Activated CD4-positive, alpha-beta T cell treated with anti-CD3 and anti-CD28 coated beads for 36 hours (primary cell): ENCODE measurements at regions not wholly inside any gene's neighbourhood (a gene's known extent, or its start where the extent isn't known, plus 50 kb on each side); places are given as distances from the start of the nearest gene placed in this dataset.

Experiments used
- ATAC-seq: fragments of 200-7000 bp; cut with Tn5 transposase; one replicate; pipeline ENCODE4 v1.10.0; 2021; ENCODE audit warnings: mild to moderate bottlenecking, moderate library complexity
- CTCF ChIA-PET: fragments of 350-600 bp; sonication (Branson Sonifier 250); formaldehyde crosslinking; loops from one replicate; lab custom pipeline; 2021; ENCODE audit warnings: antibody characterized with exemption; lab: Charles Lee
- POLR2A ChIA-PET: fragments of 350-600 bp; sonication (Branson Sonifier 250); formaldehyde crosslinking; loops from one replicate; lab custom pipeline; 2021; ENCODE audit warnings: antibody characterized with exemption, inconsistent platforms; lab: Charles Lee
- DNase-seq: peaks from one replicate; pipeline ENCODE4 v3.0.0-alpha.2; 2020
- H3K27ac Mint-ChIP-seq: one replicate; pipeline ENCODE4 v1.8.0; 2021; ENCODE audit warnings: mixed read lengths
- H3K27me3 Mint-ChIP-seq: one replicate; pipeline ENCODE4 v1.8.0; 2021; ENCODE audit warnings: mixed read lengths
- H3K36me3 Mint-ChIP-seq: one replicate; pipeline ENCODE4 v1.8.0; 2021; ENCODE audit warnings: low read depth, mixed read lengths
- H3K4me1 Mint-ChIP-seq: one replicate; pipeline ENCODE4 v1.8.0; 2021; ENCODE audit warnings: mixed read lengths
- H3K4me3 Mint-ChIP-seq: one replicate; pipeline ENCODE4 v1.8.0; 2021; ENCODE audit warnings: mild to moderate bottlenecking, moderate library complexity, mixed read lengths
- H3K9me3 Mint-ChIP-seq: one replicate; pipeline ENCODE4 v1.8.0; 2021; ENCODE audit warnings: low read depth, mixed read lengths
- intact Hi-C, 2 experiments: fragments of 100-400 bp; cut with DNase I in 1 of 2; cut with micrococcal nuclease in 1 of 2; formaldehyde crosslinking; loops; one replicate each; pipeline versions ENCODE4 v1.14.2 to v1.15.1; 2022 to 2024; cut with DNase I, micrococcal nuclease

GRCh38 chr9:19732441-19732951 is 56.3 kb downstream of the SLC24A2 start:
- CTCF ChIA-PET: no interaction called here
- Mint-ChIP-seq H3K27ac (no peak overlapping the region), H3K36me3 (no peaks in the 10 kb centered on the region), H3K27me3 (peaks cover 8% of the 10 kb centered on the region), H3K4me1 (no peaks in the 10 kb centered on the region), H3K4me3 (no peak overlapping the region), H3K9me3 (no peaks in the 10 kb centered on the region)
- POLR2A ChIA-PET: no interaction called here
- DNase-seq (no peak), ATAC-seq (no peak)
- intact Hi-C loops: no loop called here

GRCh38 chr9:19728101-19728500 is 60.7 kb downstream of the SLC24A2 start:
- H3K4me1 Mint-ChIP-seq: no peaks in the 10 kb centered on the region
- no peak for DNase-seq
- ATAC-seq: no peak
- ChIA-PET CTCF (no interaction called here), POLR2A (no interaction called here)
- peaks cover 2% of the 10 kb centered on the region for H3K27me3 Mint-ChIP-seq
- H3K4me3 Mint-ChIP-seq: no peak overlapping the region
- intact Hi-C loops: no loop called here
- H3K9me3 Mint-ChIP-seq: no peaks in the 10 kb centered on the region
- no peak overlapping the region for H3K27ac Mint-ChIP-seq
- H3K36me3 Mint-ChIP-seq: no peaks in the 10 kb centered on the region

GRCh38 chr9:19725970-19726369 is 62.9 kb downstream of the SLC24A2 start:
- ChIA-PET CTCF (no interaction called here), POLR2A (no interaction called here)
- ATAC-seq: no peak
- Mint-ChIP-seq H3K27me3 (peaks cover 2% of the 10 kb centered on the region), H3K36me3 (no peaks in the 10 kb centered on the region), H3K27ac (no peak overlapping the region), H3K4me3 (no peak overlapping the region), H3K9me3 (no peaks in the 10 kb centered on the region), H3K4me1 (no peaks in the 10 kb centered on the region)
- no peak for DNase-seq
- intact Hi-C loops: no loop called here

- ATAC-seq (no peak), DNase-seq (no peak)
- no peaks in the 10 kb centered on the region for H3K36me3 Mint-ChIP-seq
- no peaks in the 10 kb centered on the region for H3K9me3 Mint-ChIP-seq
- peaks cover 4% of the 10 kb centered on the region for H3K27me3 Mint-ChIP-seq
- intact Hi-C loops: no loop called here
- H3K4me3 Mint-ChIP-seq: no peak overlapping the region
- ChIA-PET CTCF (interaction anchor here (0.7 kb wide), 1 partner anchor 255 kb away, joined by 5 read pairs; no protein-coding TSS in a partner anchor), POLR2A (no interaction called here)
- no peak overlapping the region for H3K27ac Mint-ChIP-seq
- no peaks in the 10 kb centered on the region for H3K4me1 Mint-ChIP-seq
Observed at GRCh38 chr9:19720377-19720776, 68.5 kb downstream of the SLC24A2 start.

GRCh38 chr9:19703702-19704101 is 85.1 kb downstream of the SLC24A2 start:
- no peaks in the 10 kb centered on the region for H3K4me1 Mint-ChIP-seq
- DNase-seq: no peak
- POLR2A ChIA-PET: no interaction called here
- peaks cover 5% of the 10 kb centered on the region for H3K27me3 Mint-ChIP-seq
- H3K9me3 Mint-ChIP-seq: no peaks in the 10 kb centered on the region
- CTCF ChIA-PET: no interaction called here
- ATAC-seq: no peak
- no peaks in the 10 kb centered on the region for H3K36me3 Mint-ChIP-seq
- no peak overlapping the region for H3K4me3 Mint-ChIP-seq
- no peak overlapping the region for H3K27ac Mint-ChIP-seq
- intact Hi-C loops: no loop called here

GRCh38 chr9:19701991-19702390 is 86.8 kb downstream of the SLC24A2 start:
- Mint-ChIP-seq H3K27ac (no peak overlapping the region), H3K4me1 (no peaks in the 10 kb centered on the region), H3K36me3 (no peaks in the 10 kb centered on the region), H3K27me3 (peaks cover 6% of the 10 kb centered on the region), H3K9me3 (no peaks in the 10 kb centered on the region), H3K4me3 (no peak overlapping the region)
- POLR2A ChIA-PET: no interaction called here
- DNase-seq (no peak), ATAC-seq (no peak)
- intact Hi-C loops: no loop called here
- CTCF ChIA-PET: interaction anchor here (0.7 kb wide), 1 partner anchor 412 kb away, joined by 3 read pairs; no protein-coding TSS in a partner anchor

GRCh38 chr9:19701274-19701673 is 87.6 kb downstream of the SLC24A2 start:
- ATAC-seq (no peak), DNase-seq (no peak)
- Mint-ChIP-seq H3K27me3 (peaks cover 6% of the 10 kb centered on the region), H3K4me1 (no peaks in the 10 kb centered on the region), H3K4me3 (no peak overlapping the region), H3K9me3 (no peaks in the 10 kb centered on the region), H3K27ac (no peak overlapping the region), H3K36me3 (no peaks in the 10 kb centered on the region)
- CTCF ChIA-PET: no interaction called here
- POLR2A ChIA-PET: no interaction called here
- intact Hi-C loops: no loop called here

- H3K9me3 Mint-ChIP-seq: no peaks in the 10 kb centered on the region
- no peaks in the 10 kb centered on the region for H3K4me1 Mint-ChIP-seq
- peaks cover 6% of the 10 kb centered on the region for H3K27me3 Mint-ChIP-seq
- DNase-seq: no peak
- no peaks in the 10 kb centered on the region for H3K36me3 Mint-ChIP-seq
- no peak overlapping the region for H3K27ac Mint-ChIP-seq
- ATAC-seq: no peak
- ChIA-PET POLR2A (no interaction called here), CTCF (no interaction called here)
- intact Hi-C loops: no loop called here
- H3K4me3 Mint-ChIP-seq: no peak overlapping the region
Observed at GRCh38 chr9:19700699-19701098, 88.1 kb downstream of the SLC24A2 start.

- no peak for ATAC-seq
- ChIA-PET CTCF (interaction anchor here (0.7 kb wide), 1 partner anchor 171 kb away, joined by 3 read pairs; no protein-coding TSS in a partner anchor), POLR2A (no interaction called here)
- Mint-ChIP-seq H3K9me3 (no peaks in the 10 kb centered on the region), H3K27me3 (peaks cover 6% of the 10 kb centered on the region), H3K27ac (no peak overlapping the region), H3K36me3 (no peaks in the 10 kb centered on the region), H3K4me3 (no peak overlapping the region), H3K4me1 (no peaks in the 10 kb centered on the region)
- intact Hi-C loops: loop anchor here in 1 of 2 experiments (5.0 kb wide), 1 partner anchor 127 kb away; no protein-coding TSS in a partner anchor
- DNase-seq: no peak
Observed at GRCh38 chr9:19699756-19700155, 89.1 kb downstream of the SLC24A2 start.

- Mint-ChIP-seq H3K36me3 (no peaks in the 10 kb centered on the region), H3K9me3 (no peaks in the 10 kb centered on the region), H3K4me3 (no peak overlapping the region), H3K27ac (no peak overlapping the region), H3K4me1 (no peaks in the 10 kb centered on the region), H3K27me3 (peaks cover 8% of the 10 kb centered on the region)
- POLR2A ChIA-PET: no interaction called here
- CTCF ChIA-PET: no interaction called here
- DNase-seq (no peak), ATAC-seq (no peak)
- intact Hi-C loops: loop anchor here in 1 of 2 experiments (5.0 kb wide), 1 partner anchor 127 kb away; no protein-coding TSS in a partner anchor
Observed at GRCh38 chr9:19698960-19699359, 89.9 kb downstream of the SLC24A2 start.

GRCh38 chr9:19694601-19695000 is 94.2 kb downstream of the SLC24A2 start:
- ChIA-PET POLR2A (no interaction called here), CTCF (interaction anchor here (0.6 kb wide), 1 partner anchor 90 kb away, joined by 3 read pairs; no protein-coding TSS in a partner anchor)
- no peaks in the 10 kb centered on the region for H3K4me1 Mint-ChIP-seq
- no peak overlapping the region for H3K4me3 Mint-ChIP-seq
- H3K9me3 Mint-ChIP-seq: no peaks in the 10 kb centered on the region
- peaks cover 10% of the 10 kb centered on the region for H3K27me3 Mint-ChIP-seq
- intact Hi-C loops: no loop called here
- no peak for ATAC-seq
- no peak for DNase-seq
- H3K36me3 Mint-ChIP-seq: no peaks in the 10 kb centered on the region
- H3K27ac Mint-ChIP-seq: no peak overlapping the region

- Mint-ChIP-seq H3K4me3 (no peak overlapping the region), H3K27ac (no peak overlapping the region), H3K4me1 (no peaks in the 10 kb centered on the region), H3K9me3 (peaks cover 10% of the 10 kb centered on the region), H3K27me3 (peaks cover 6% of the 10 kb centered on the region), H3K36me3 (no peaks in the 10 kb centered on the region)
- no peak for DNase-seq
- ChIA-PET POLR2A (no interaction called here), CTCF (no interaction called here)
- intact Hi-C loops: no loop called here
- ATAC-seq: no peak
Observed at GRCh38 chr9:19690128-19690527, 98.7 kb downstream of the SLC24A2 start.
